ENCODE measurements at regions not wholly inside any gene's neighbourhood (a gene's known extent, or its start where the extent isn't known, plus 50 kb on each side); places are given as distances from the start of the nearest gene placed in this dataset.

DNA sequence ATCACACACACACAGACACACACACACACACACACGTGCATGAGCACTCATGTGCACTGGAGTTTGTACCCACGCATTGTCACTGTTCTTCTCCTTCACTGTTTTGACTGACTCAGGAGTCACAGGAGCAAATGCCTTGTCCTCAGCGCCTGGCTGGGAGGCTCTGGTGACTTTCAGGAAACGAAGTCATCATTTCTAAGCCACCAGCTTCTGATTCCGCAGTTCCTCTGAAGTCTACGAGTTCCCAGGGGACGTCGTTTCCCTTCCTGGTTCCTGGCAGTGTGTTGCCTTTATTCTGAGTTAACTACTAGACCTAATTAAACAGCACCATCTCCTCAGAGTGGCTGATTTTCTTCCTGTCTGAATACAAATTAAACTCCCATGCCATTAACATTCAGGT is 82.2 kb upstream of the PMEPA1 start (continued):
- TF ChIP-seq, protein P1, sequence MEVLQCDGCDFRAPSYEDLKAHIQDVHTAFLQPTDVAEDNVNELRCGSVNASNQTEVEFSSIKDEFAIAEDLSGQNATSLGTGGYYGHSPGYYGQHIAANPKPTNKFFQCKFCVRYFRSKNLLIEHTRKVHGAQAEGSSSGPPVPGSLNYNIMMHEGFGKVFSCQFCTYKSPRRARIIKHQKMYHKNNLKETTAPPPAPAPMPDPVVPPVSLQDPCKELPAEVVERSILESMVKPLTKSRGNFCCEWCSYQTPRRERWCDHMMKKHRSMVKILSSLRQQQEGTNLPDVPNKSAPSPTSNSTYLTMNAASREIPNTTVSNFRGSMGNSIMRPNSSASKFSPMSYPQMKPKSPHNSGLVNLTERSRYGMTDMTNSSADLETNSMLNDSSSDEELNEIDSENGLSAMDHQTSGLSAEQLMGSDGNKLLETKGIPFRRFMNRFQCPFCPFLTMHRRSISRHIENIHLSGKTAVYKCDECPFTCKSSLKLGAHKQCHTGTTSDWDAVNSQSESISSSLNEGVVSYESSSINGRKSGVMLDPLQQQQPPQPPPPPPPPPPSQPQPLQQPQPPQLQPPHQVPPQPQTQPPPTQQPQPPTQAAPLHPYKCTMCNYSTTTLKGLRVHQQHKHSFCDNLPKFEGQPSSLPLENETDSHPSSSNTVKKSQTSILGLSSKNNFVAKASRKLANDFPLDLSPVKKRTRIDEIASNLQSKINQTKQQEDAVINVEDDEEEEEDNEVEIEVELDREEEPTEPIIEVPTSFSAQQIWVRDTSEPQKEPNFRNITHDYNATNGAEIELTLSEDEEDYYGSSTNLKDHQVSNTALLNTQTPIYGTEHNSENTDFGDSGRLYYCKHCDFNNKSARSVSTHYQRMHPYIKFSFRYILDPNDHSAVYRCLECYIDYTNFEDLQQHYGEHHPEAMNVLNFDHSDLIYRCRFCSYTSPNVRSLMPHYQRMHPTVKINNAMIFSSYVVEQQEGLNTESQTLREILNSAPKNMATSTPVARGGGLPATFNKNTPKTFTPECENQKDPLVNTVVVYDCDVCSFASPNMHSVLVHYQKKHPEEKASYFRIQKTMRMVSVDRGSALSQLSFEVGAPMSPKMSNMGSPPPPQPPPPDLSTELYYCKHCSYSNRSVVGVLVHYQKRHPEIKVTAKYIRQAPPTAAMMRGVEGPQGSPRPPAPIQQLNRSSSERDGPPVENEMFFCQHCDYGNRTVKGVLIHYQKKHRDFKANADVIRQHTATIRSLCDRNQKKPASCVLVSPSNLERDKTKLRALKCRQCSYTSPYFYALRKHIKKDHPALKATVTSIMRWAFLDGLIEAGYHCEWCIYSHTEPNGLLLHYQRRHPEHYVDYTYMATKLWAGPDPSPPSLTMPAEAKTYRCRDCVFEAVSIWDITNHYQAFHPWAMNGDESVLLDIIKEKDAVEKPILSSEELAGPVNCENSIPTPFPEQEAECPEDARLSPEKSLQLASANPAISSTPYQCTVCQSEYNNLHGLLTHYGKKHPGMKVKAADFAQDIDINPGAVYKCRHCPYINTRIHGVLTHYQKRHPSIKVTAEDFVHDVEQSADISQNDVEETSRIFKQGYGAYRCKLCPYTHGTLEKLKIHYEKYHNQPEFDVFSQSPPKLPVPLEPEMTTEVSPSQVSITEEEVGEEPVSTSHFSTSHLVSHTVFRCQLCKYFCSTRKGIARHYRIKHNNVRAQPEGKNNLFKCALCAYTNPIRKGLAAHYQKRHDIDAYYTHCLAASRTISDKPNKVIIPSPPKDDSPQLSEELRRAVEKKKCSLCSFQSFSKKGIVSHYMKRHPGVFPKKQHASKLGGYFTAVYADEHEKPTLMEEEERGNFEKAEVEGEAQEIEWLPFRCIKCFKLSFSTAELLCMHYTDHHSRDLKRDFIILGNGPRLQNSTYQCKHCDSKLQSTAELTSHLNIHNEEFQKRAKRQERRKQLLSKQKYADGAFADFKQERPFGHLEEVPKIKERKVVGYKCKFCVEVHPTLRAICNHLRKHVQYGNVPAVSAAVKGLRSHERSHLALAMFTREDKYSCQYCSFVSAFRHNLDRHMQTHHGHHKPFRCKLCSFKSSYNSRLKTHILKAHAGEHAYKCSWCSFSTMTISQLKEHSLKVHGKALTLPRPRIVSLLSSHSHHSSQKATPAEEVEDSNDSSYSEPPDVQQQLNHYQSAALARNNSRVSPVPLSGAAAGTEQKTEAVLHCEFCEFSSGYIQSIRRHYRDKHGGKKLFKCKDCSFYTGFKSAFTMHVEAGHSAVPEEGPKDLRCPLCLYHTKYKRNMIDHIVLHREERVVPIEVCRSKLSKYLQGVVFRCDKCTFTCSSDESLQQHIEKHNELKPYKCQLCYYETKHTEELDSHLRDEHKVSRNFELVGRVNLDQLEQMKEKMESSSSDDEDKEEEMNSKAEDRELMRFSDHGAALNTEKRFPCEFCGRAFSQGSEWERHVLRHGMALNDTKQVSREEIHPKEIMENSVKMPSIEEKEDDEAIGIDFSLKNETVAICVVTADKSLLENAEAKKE (CRISPR knock-in tag; IDR thresholded peaks at IDR 0.05), result no peak
- TF ChIP-seq ZNF331 (CRISPR knock-in tag; IDR thresholded peaks at IDR 0.05; ENCODE audit: low read depth), result no peak
- TF ChIP-seq, protein P2, sequence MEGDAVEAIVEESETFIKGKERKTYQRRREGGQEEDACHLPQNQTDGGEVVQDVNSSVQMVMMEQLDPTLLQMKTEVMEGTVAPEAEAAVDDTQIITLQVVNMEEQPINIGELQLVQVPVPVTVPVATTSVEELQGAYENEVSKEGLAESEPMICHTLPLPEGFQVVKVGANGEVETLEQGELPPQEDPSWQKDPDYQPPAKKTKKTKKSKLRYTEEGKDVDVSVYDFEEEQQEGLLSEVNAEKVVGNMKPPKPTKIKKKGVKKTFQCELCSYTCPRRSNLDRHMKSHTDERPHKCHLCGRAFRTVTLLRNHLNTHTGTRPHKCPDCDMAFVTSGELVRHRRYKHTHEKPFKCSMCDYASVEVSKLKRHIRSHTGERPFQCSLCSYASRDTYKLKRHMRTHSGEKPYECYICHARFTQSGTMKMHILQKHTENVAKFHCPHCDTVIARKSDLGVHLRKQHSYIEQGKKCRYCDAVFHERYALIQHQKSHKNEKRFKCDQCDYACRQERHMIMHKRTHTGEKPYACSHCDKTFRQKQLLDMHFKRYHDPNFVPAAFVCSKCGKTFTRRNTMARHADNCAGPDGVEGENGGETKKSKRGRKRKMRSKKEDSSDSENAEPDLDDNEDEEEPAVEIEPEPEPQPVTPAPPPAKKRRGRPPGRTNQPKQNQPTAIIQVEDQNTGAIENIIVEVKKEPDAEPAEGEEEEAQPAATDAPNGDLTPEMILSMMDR (conservative IDR thresholded peaks at IDR 0.05; ENCODE audit: low read depth in 2 of 2), result no peak
- TF ChIP-seq, protein P3, sequence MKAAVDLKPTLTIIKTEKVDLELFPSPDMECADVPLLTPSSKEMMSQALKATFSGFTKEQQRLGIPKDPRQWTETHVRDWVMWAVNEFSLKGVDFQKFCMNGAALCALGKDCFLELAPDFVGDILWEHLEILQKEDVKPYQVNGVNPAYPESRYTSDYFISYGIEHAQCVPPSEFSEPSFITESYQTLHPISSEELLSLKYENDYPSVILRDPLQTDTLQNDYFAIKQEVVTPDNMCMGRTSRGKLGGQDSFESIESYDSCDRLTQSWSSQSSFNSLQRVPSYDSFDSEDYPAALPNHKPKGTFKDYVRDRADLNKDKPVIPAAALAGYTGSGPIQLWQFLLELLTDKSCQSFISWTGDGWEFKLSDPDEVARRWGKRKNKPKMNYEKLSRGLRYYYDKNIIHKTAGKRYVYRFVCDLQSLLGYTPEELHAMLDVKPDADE (IDR thresholded peaks at IDR 0.05), result no peak

DNA sequence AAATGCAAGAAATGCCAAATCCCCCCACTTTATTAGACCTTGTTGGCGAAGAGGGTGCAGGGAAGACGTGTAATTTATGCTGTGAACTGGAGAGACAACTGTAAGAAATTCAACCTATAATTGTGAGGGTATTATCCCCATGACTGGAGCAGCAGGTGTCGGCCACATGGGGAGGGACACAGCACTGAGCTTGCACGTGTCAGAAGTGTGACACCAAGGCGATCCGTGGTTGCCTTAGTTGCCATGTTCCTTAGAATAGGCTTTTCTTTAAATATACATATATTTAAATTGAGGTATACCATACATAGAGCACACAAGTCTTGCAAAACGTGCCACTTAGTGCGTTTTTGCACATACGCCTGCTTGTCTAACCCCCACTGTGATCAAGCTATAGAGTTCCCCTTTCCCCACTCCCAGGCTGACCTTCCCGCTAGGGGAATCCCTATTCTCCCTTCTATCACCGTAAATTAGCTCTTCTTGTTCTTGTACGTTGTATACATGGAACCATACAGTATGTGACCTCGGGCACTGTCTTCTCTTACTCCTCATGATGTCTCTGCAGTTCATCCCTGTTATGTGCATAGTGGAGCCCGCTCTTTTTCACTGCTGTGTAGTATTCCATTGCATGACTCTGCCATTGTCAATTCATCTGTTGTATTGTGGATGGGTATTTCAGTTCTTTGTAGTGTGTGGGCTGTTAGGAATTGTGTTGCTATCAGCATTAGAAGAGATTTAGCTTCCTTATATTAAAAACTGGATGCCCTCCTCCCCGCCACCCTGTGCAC is 81.6 kb upstream of the PMEPA1 start:
- Histone ChIP-seq H3K27me3 (ENCODE audit: insufficient read depth) (no peaks in the 10 kb centered on the region), H3K4me2 (no peak overlapping the region), H3K27ac (ENCODE audit: low read depth) (no peak overlapping the region), H3K4me1 (ENCODE audit: insufficient read depth) (no peaks in the 10 kb centered on the region), H2AFZ (no peak overlapping the region), H3F3A (replicated peaks; ENCODE audit: low read depth) (no peaks in the 10 kb centered on the region), H3K9me2 (ENCODE audit: insufficient read depth) (no peaks in the 10 kb centered on the region), H3K79me2 (replicated peaks; ENCODE audit: insufficient read depth) (no peaks in the 10 kb centered on the region), H3K36me3 (ENCODE audit: insufficient read depth) (no peaks in the 10 kb centered on the region), H3K4me3 (no peak overlapping the region), H4K20me1 (replicated peaks; ENCODE audit: insufficient read depth) (no peaks in the 10 kb centered on the region)
- peaks cover 13% of the 10 kb centered on the region for H3K4me1 Mint-ChIP-seq
- peaks cover 5% of the 10 kb centered on the region for H3K27me3 Mint-ChIP-seq (ENCODE audit: insufficient read depth, low read depth, poor library complexity)
- no peak overlapping the region for H3K27ac Mint-ChIP-seq
- H3K4me3 Mint-ChIP-seq, result no peak overlapping the region
- no peaks in the 10 kb centered on the region for H3K9me3 Mint-ChIP-seq
- ATAC-seq, result no peak
- no peaks in the 10 kb centered on the region for H3K36me3 Mint-ChIP-seq (ENCODE audit: low read depth)
- no peak for DNase-seq (ENCODE audit: low spot score)
- TF ChIP-seq, protein P3 (IDR thresholded peaks at IDR 0.05), result no peak
- TF ChIP-seq EZH2 (IDR thresholded peaks at IDR 0.05; ENCODE audit: low read depth, unreplicated experiment) (no peak), ZNF331 (CRISPR knock-in tag; IDR thresholded peaks at IDR 0.05; ENCODE audit: low read depth) (no peak), NANOG (IDR thresholded peaks at IDR 0.05; ENCODE audit: borderline replicate concordance) (no peak)
- TF ChIP-seq, protein P2 (conservative IDR thresholded peaks at IDR 0.05; ENCODE audit: low read depth in 2 of 2), result no peak
